VCaP (cell line): ENCODE measurements at regions not wholly inside any gene's neighbourhood (a gene's known extent, or its start where the extent isn't known, plus 50 kb on each side); places are given as distances from the start of the nearest gene placed in this dataset.

Source experiments
- H3K27ac ChIP-seq: fragments of 450-650 bp; 2 replicates; pipeline ENCODE4 v1.5.1; 2017
- CTCF ChIP-seq: fragments of 450-650 bp; conservative IDR thresholded peaks from 2 replicates; pipeline ENCODE4 v1.5.1; 2017; ENCODE audit warnings: mild to moderate bottlenecking, moderate library complexity

DNA sequence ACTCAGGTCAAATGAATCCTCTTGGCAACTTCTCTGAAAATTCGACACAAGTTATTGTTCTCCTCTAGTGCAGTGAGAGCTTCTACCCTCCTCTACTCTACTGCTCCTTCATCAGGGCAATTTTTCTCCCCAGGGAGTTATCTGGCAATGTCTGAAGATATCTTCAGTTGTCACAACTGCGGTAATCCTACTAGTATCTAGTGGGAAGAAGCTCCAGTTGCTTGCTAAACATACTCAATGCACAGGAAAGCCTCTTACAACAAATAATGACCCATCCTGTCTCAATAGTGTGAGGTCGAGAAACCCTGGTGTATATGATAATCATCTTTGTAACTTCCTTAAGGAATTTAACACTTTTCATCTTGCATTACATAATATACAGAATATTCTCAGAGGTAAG lies 1147.6 kb downstream of the IGSF11 start:
- no peak for TF ChIP-seq CTCF

GRCh38 chr3:117887901-117888300 lies 1146.7 kb downstream of the IGSF11 start:
- H3K27ac ChIP-seq = no peak overlapping the region
- TF ChIP-seq CTCF = no peak

More for the DNA sequence above, 1147.6 kb downstream of the IGSF11 start:
- H3K27ac ChIP-seq = no peak overlapping the region

GRCh38 chr3:117892431-117892841 lies 1142.2 kb downstream of the IGSF11 start:
- no peak for TF ChIP-seq CTCF
- no peak overlapping the region for H3K27ac ChIP-seq

DNA sequence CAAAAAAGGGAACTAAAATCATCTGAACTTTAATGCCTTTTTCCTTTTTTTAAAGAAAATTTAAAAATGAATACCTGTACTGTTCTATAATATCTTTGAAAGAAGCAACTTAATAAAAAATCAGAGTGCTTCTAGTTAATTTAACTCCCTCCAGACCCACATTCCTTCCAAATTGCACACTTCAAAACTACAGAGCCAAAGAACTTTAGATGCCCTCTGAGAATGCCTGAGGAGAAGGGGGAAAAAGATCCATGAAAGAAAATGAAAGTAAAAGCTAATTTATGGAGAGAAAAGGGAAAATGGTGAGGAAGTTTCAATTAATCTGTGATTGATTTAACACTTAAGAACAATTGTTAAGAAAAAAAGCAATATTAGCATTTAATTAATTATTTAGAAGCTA lies 1141.6 kb downstream of the IGSF11 start:
- TF ChIP-seq CTCF = no peak

DNA sequence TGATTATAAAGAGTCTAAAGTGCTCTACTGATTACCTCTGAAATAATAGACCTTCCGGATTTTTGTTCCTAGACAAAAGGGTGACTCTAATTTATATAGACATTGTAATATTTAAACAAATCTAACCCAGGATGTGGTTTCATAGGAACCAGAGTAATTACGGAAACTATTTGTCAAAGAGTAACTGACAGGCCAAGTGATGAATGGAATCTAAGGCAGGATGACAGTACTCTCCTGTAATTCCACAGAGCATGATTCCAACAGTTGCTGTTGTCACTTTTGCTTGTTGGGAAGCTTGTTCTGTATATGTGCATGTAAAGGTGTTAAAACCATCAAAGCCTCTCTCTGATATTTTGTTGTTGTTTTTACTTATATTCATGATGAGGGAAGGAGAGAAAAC lies 1141.0 kb downstream of the IGSF11 start:
- TF ChIP-seq CTCF = no peak
- no peak overlapping the region for H3K27ac ChIP-seq

More for the DNA sequence above, 1141.6 kb downstream of the IGSF11 start:
- no peak overlapping the region for H3K27ac ChIP-seq

- TF ChIP-seq CTCF = peak; percentile 65
These were observed 1135.7 kb downstream of the IGSF11 start for GRCh38 chr3:117898722-117899522.

DNA sequence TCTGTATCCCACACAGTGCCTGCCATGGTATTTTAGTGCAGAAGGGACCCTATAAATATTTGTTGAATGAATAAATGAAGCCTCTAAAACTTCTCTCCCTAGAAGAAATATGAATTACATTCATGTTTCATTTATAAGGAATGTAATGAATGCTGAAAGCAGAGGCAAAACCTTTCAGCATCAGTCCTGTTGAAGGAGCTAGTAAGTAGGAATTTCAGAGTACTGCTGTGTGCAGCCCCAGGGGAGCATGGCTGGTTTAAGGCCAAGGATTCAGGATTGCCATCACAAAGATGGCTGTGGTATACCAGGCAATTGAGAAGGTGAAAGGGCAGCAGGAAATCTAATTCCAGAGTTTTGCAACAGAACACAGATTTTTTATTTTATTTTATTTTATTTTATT lies 1131.4 kb downstream of the IGSF11 start:
- no peak for TF ChIP-seq CTCF

More at GRCh38 chr3:117898722-117899522, 1135.7 kb downstream of the IGSF11 start:
- H3K27ac ChIP-seq = no peak overlapping the region

More for the DNA sequence above, 1131.4 kb downstream of the IGSF11 start:
- no peak overlapping the region for H3K27ac ChIP-seq
